NB4 (cell line): ENCODE measurements at regions not wholly inside any gene's neighbourhood (a gene's known extent, or its start where the extent isn't known, plus 50 kb on each side); places are given as distances from the start of the nearest gene placed in this dataset.

Source experiments
- MYC ChIP-seq: IDR thresholded peaks from 2 replicates; pipeline ENCODE4 v1.6.1; 2011; ENCODE audit warnings: low read depth, low read length
- POLR2A ChIP-seq: IDR thresholded peaks from 2 replicates; pipeline ENCODE4 v1.6.1; 2011; ENCODE audit warnings: mild to moderate bottlenecking; ENCODE audit not compliant: insufficient read length; ENCODE audit errors: extremely low read depth
- TF ChIP-seq, protein P1 (sequence below): IDR thresholded peaks from one replicate; pipeline ENCODE4 v1.5.1; 2012; ENCODE audit warnings: low read depth, low read length
- TF ChIP-seq, protein P2 (sequence below): IDR thresholded peaks from 2 replicates; pipeline ENCODE4 v1.6.1; 2011; ENCODE audit warnings: low read depth, low read length

DNA sequence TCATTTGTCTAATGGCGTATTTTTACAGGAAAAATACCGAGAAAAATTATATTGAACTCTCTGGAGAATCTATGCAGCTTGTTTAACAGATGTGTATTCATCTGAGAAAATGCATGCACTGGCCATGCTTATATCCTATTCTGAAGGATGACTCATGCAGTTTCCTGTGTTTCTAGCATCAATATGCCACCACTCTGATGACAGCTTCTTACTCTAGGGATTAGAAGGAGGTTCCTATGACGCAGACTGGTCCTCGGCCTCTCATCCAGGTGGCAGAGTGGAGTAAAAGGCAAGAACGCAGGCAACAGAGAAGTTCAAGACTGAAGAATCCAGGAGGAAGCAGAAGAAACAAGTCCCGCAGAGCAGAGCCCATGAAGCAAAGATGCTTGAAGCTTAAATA, 910.0 kb upstream of the ROBO1 start:
- TF ChIP-seq, protein P1, sequence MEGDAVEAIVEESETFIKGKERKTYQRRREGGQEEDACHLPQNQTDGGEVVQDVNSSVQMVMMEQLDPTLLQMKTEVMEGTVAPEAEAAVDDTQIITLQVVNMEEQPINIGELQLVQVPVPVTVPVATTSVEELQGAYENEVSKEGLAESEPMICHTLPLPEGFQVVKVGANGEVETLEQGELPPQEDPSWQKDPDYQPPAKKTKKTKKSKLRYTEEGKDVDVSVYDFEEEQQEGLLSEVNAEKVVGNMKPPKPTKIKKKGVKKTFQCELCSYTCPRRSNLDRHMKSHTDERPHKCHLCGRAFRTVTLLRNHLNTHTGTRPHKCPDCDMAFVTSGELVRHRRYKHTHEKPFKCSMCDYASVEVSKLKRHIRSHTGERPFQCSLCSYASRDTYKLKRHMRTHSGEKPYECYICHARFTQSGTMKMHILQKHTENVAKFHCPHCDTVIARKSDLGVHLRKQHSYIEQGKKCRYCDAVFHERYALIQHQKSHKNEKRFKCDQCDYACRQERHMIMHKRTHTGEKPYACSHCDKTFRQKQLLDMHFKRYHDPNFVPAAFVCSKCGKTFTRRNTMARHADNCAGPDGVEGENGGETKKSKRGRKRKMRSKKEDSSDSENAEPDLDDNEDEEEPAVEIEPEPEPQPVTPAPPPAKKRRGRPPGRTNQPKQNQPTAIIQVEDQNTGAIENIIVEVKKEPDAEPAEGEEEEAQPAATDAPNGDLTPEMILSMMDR = no peak
- no peak for TF ChIP-seq POLR2A
- TF ChIP-seq, protein P2, sequence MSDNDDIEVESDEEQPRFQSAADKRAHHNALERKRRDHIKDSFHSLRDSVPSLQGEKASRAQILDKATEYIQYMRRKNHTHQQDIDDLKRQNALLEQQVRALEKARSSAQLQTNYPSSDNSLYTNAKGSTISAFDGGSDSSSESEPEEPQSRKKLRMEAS = no peak
- no peak for TF ChIP-seq MYC
